GM12872 (cell line): ENCODE measurements at regions not wholly inside any gene's neighbourhood (a gene's known extent, or its start where the extent isn't known, plus 50 kb on each side); places are given as distances from the start of the nearest gene placed in this dataset.

Experiments
- TF ChIP-seq, protein P1 (sequence below): IDR thresholded peaks from 3 replicates; pipeline ENCODE4 v1.5.1; 2011; ENCODE audit warnings: low read depth, mild to moderate bottlenecking, low read length, moderate library complexity; ENCODE audit not compliant: insufficient read depth

DNA sequence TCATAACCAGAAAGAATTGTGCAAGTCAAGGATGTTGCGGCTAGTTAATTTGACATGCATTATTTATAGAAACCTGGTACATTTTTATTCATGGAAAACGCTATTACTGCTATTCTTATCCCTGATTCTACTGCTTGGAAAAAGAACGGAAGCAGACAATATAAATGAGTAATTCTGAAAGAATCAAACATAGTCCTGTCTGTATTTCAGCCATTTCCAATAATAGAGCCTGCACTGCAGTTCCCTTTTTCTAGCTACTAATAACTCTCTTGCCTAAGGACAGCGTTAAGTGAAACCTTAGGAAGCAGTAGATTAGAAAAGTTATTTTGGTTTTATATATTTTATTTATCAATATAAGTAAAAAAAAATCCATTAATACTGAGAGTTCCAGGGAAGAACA, 414.9 kb downstream of the CYLC2 start:
- TF ChIP-seq, protein P1, sequence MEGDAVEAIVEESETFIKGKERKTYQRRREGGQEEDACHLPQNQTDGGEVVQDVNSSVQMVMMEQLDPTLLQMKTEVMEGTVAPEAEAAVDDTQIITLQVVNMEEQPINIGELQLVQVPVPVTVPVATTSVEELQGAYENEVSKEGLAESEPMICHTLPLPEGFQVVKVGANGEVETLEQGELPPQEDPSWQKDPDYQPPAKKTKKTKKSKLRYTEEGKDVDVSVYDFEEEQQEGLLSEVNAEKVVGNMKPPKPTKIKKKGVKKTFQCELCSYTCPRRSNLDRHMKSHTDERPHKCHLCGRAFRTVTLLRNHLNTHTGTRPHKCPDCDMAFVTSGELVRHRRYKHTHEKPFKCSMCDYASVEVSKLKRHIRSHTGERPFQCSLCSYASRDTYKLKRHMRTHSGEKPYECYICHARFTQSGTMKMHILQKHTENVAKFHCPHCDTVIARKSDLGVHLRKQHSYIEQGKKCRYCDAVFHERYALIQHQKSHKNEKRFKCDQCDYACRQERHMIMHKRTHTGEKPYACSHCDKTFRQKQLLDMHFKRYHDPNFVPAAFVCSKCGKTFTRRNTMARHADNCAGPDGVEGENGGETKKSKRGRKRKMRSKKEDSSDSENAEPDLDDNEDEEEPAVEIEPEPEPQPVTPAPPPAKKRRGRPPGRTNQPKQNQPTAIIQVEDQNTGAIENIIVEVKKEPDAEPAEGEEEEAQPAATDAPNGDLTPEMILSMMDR: no peak

DNA sequence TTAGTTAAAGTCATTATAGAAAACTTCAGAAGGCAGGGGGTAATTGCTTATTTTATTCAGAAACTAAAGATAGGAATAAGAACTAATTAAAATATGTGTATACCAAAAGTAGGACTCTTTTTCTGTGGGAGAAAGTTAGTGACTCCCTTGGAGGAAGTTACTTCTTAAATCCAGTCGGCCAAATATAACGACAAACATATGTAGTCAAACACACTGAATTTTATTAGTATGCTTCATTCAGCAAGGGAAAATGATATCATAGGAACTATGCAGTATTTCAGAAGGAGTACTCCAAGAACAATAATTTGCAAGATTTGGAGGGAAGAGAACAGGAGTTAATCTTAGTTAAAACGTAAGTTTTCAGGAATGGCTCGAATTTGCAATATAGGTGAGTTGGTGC, 432.6 kb downstream of the CYLC2 start:
- TF ChIP-seq, protein P1: no peak

DNA sequence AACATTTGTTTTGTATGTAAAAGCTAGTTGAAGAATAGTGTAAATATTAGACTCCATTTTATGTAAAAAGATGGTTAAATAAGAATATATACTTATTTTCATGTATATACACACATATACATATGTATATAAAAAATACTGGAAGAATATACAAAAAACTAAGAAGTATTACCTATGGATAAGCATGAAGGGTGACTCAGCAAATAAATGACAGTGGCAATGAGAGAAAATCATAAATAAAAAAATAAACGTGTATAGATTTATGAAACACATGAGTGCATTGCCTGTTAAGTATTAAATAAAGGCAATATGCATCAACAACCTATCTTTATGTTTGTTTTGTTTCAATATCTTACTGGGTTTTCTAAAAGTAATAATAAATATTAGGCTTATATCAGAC, 435.3 kb downstream of the CYLC2 start:
- TF ChIP-seq, protein P1: no peak

DNA sequence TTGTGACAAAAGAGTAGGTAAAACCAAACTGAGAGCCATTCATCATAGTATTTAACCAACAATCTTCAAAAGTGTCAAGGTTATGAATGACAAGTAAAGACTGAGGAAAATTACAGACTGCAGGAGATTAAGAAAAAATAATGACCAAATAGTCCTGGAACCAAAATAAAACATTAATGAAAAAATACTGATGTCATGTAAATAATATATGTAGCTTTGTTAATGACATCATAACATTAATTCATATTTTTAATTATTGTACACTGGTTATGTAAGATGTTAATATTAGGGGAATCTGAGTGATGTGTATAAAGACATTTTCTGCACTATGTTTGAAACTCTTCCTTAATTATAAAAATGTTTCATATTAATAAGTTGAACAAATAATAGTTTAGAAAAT, 436.7 kb downstream of the CYLC2 start:
- TF ChIP-seq, protein P1: no peak

GRCh38 chr9:103444176-103444575, 449.0 kb downstream of the CYLC2 start:
- TF ChIP-seq, protein P1: no peak

GRCh38 chr9:103458826-103459225, 463.7 kb downstream of the CYLC2 start:
- TF ChIP-seq, protein P1: no peak

DNA sequence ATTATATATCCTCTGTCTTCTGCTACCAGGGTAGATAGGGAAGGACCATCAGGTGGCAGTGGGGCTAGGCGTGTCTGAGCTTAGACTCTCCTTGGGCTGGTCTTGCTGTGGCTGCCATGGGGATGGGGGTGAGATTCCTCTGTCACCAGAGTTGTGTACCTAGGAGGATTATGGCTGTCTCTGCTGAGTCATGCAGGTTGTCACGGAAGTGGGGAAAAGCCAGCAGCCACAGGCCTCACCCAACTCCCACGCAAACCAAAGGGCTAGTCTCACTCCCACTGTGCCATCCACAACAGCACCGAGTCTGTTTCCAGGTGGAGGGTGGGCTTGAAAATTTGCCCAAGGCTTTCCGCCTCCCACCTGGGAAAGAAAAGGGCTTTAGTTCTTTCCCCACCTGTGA, 476.1 kb downstream of the CYLC2 start:
- TF ChIP-seq, protein P1: no peak

- TF ChIP-seq, protein P1: no peak
Measured at GRCh38 chr9:103474156-103474555, 479.0 kb downstream of the CYLC2 start.
